COLO829 (cell line): ENCODE measurements at regions not wholly inside any gene's neighbourhood (a gene's known extent, or its start where the extent isn't known, plus 50 kb on each side); places are given as distances from the start of the nearest gene placed in this dataset.
"Not testable (repeated sequence)": the region's sequence is repeated elsewhere in the genome, so short reads cannot be mapped to it uniquely, and the experiment has no call there.

ENCODE experiments used
- DNase-seq: peaks from one replicate; pipeline ENCODE4 v3.0.0; 2012; ENCODE audit warnings: low spot score

DNA sequence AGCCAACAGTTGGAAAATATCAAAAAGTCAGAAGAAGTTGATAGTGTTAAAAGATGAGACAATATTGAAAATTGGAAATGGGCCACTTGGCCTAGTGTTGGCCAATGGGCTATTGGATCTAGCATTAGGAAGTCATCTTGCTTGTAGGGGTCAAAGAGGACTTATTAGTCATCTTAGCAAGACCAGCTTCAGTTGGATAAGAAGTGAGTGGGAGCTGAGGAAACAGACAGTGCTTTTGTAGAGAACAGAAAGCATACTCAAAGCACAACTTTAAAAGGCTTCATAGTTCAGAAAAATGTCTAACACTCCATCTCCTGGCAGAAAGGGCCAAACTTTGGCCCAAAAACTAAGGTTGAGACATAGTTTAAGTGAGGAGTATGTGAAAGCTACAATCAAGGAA is 139.9 kb upstream of the PKN2 start:
- DNase-seq, result peak; percentile 2

DNA sequence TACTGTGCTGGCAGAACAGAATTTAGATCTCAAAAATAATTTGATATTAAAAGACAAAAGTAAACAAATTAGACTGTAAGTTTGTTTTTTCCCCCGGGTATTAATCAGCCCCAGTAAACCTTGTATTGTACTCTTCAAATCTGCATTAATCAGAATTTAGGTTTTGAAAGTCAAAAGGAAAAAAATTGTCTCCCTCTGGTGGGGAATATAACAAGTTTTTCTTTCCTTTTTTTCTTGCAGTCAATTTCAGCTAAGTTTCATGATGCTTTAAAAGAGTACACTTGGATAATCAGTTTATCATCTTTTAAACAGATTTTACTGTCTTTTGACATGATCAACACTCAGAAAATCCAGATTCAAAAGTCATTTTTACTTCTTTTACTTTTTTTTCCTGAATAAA is 134.5 kb upstream of the PKN2 start:
- peak; percentile 2 for DNase-seq

DNA sequence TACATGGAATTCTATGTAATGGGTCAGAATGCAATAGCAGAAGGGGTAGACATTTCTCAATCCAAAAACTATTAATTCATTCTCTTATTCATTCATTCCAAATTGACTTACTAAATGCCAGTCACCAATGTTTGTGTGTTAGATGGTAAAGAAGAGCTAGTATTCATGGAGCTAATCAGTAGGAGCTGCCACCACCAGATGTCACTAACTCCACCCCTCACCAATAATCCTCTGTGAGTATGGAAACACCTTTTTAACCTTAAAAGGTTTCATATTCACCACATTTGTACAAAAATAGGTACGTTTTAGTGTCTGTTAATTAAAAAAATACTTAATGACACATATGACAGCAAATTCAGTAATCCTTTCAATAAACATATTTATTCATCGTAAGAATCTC is 131.8 kb upstream of the PKN2 start:
- DNase-seq, result no peak

DNA sequence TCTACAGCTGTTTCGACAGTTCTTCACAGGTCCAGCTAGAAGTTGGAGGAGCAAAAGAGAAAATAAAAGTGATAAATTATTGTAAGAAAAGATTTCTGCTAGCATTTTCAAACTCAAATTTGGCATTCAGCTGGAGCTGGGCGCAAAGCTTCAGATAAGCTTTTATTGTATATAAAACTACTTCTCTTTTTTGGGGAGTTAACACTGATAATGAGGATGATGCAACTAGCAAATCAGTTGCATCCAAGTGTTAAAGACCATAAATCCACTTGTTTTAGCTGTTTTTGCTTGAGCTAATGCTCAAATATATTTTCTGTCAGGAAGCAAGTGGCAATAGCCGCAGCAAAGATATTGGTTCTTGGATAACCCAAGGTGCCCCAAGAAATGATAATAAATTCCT is 127.1 kb upstream of the PKN2 start:
- no peak for DNase-seq

DNA sequence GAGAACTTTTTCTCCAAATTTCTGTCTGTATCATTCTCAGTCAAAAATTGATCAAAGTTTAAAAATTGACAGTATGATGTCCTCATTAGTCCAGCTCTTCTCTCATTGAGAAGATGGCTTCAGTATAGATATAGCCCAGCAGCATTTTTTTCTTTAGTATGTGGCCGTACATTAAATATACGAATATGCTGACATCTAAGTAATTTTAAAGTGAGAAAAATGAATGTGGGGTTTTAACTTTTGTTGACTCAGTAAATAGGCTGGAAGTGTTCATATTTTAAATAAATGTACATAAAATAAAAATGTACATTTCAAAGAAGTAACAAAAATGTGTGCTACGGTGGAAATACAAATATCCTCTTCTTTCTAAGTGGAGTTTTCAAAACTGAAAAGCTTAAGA is 123.5 kb upstream of the PKN2 start:
- no peak for DNase-seq

DNA sequence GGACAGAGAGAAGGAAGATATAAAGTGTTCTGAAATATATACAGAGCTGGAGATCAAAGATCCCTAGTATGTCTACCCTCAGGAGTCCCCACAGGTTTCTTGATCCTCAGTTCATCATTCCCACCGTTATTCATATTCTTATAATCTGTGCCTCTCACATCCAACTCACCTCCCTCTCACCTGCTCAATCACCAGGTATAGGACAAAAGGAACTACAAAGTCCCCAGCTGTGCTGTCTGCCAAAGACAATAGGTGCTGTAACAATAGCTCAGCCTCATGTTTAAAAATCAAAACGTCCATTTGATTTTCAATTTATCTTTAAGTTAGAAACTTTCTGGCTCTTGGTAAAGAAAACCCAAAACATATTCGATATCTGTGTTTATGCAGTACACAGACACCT is 121.1 kb upstream of the PKN2 start:
- no peak for DNase-seq

DNA sequence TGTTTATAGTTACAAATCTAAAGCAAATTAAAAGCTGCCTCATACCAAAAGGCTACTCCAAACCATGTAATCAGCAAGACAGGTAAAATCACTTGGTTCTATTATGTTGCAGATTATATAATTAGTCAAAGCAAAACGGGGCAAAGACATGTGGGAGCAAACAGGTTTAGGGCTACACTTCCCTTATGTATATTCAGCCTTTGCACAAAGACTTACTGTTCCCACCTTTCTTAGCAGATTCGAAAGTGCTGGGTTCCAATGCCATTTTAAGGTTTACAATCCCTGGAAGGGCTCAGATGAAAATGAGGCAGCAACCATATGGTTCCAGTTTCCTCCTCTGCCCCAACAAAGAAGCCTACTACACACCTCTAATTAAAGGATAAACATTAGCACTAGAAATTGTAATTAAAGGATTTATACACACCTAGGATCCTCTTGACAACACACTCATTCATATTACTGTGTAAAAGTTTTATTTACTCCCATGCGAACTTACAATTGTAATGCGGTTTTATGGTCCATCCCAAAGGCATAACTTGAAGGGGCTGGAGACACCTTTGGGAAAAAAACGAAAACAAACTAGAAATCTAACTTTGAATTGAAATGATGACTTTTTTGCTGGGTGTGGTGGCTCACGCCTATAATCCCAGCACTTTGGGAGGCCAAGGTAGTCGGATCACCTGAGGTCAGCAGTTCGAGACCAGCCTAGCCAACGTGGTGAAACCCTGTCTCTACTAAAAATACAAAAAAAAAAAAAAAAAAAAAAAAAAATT is 117.3 kb upstream of the PKN2 start:
- no peak for DNase-seq

DNA sequence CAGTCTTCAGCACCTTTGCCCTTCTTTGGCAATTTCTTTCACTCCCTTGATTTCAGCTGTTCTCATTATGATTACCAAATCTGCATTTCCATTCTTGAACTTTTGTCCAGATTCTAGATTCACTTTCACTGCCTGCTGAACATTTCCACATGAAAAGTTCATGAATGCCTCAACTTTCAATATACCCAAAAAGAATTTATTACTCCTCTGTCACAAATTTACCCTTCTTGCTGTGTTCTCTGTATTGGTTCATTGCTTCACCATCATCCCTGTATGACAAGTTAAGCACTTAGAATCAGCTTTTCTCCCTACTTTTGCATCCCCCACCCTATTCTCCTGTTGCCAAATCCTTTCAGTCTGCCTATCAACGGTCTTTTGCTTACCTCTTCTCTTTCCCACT is 112.6 kb upstream of the PKN2 start:
- DNase-seq, result no peak

DNA sequence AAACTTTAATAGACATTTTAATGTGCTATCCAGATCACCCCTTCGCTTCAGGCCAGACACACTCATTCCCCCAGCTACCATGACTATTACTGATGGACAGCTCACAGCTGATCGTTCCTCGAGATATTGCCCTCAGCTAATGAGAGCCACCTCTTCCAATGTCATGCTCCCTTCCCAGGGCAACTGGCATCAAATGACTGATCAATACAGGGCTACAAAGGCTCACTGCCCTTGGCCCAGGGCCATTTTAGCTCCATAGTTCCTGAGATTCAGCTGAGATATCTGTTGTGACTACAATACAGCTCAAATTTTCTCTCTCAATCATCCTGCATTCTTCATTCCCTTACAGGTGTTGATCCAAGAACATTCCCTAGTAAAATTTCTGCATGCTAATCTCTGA is 104.5 kb upstream of the PKN2 start:
- DNase-seq, result no peak

DNA sequence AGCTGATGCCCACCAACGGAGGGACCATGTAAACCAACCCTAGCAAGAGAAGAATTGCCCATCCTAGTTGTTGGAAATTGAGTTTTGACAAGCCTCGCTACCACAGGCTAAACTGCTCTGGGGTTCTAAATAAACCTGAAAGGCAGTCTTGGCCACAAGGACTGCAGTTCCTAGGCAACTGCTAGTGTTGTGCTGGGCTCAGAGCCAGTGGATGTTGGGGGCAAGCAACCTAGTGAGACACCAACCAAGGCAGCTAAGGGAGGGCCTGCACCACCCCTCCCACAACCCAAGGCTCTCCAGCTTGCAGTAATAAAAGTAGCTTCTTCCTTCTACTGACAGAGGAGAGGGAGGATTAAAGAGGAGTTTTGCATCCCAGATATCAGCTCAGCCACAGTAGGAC is 102.4 kb upstream of the PKN2 start:
- no peak for DNase-seq

DNA sequence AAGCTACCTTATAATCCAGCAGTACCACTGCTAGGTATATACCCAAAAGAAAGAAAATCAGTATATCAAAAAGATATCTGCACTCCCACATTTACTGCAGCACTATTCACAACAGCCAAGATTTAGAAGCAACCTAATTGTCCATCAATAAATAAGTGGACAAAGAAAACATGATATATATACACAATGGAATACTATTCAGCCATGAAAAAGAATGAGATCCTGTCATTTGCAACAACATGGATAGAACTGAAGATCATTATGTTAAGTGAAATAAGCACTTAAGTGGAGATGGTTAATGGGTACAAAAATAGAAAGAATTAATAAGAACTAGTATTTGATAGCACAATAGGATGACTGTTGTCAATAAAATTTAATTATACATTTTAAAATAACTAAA is 90.7 kb upstream of the PKN2 start:
- no peak for DNase-seq

DNA sequence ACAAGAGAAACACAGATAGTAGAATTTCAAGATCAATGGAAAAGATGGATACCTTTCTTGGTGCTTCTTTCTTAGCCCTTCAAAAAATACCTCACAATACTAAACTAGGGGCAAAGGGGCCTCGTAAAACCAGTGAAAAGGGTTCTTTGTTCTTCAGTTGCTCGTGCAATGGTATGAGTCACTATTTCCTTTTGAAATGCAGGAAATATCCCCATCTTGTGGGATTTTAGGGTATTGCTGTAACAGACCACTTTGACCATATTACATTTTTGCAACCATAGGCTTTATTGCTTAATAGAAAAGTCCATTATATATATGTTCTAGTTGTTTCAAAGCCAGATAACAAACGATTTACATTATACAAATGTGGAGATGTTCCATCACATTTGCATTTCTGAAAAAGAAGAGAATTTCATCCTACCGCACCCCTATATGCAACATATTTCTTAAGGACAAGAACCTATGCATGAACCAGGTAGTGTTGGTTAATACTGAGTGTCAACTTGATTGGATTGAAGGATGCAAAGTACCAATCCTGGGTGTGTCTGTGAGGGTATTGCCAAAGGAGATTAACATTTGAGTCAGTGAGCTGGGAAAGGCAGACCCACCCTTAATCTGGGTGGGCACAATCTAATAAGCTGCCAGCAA is 88.6 kb upstream of the PKN2 start:
- DNase-seq, result peak; percentile 34

DNA sequence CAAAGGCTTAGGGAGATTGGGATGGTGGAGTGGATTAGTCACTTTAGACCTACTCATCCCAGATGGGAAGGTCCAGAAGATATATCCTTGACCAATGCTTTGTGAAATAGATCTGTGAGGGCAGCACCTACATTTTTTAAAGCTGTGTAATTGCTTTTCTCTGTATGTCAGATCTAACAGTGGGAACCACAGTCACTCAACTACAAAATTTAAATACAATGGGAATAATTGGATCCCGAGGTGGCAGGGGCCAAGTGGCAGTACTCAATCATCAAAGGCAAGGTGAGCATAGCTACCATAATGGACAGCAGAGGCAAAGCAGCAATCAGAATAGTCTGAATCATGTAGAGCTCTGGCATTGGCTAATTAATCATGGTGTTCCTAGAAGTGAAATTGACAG is 86.1 kb upstream of the PKN2 start:
- not testable (repeated sequence) for DNase-seq

DNA sequence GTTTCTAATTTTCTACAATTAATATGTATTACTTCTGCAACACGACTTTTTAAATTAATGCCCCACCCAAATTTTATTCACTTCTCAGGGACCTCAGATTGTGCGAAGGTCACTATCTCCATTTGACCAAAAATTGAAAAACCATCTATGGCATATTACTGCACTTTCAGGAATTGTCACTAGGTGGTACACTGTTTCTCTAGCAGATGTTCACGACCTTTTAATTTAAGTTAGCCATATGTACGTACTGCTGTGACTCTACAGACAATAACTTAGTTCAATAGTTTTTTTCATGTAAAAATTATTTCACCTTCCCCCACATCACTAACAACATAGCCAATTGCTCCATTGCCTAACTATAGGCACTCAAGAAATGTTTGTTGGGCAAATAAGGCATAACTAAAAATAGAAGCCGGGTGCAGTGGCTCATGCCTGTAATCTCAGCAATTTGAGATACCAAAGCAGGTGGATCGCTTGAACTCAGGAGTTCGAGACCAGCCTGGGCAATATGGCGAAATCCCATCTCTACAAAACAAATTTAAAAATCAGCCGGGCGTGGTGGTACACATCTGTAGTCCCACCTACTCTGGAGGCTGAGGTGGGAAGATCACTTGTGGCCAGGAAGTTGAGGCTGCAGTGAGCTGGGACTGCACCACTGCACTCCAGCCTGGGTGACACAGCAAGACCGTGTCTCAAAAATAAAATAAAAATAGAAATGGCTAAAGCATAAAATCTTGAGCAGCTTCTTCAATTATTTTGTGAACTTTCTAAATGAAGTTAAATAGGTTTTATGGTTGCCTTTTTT is 75.7 kb upstream of the PKN2 start:
- DNase-seq, result peak; percentile 22

DNA sequence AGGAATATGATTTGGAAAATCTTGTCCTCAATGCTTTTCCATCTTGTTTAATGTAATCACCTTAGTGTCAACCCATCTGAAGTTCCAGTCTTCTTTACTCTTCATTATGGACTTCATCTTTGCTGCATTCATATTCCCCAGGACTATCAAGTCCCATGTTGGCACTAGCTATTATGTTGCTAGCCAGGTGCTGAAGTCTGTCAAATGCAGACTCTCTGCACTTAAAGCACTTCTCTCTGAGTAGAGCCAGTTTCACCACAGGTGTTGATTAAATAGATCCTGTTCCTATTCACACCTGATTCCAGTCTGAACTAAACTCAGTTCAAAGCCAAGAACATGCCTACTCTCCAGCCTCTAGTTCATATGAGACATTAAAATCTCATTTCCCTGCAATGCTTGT is 75.0 kb upstream of the PKN2 start:
- no peak for DNase-seq

DNA sequence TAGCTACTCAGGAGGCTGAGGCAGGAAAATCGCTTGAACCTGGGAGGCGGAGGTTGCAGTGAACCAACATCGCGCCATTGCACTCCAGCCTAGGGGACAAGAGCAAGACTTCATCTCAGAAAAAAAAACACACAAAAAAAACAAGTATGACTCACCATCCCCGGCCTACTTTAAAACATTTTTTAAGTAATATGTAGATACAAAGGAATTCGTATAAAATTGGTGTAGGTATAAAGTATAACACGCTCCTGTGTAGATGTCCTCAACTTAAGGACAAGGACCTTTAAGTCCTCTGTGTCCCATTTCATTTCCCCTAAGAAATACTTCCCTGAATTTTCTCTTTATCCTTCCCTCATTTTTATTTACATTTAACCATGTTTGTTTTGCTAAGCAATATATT is 73.4 kb upstream of the PKN2 start:
- no peak for DNase-seq

DNA sequence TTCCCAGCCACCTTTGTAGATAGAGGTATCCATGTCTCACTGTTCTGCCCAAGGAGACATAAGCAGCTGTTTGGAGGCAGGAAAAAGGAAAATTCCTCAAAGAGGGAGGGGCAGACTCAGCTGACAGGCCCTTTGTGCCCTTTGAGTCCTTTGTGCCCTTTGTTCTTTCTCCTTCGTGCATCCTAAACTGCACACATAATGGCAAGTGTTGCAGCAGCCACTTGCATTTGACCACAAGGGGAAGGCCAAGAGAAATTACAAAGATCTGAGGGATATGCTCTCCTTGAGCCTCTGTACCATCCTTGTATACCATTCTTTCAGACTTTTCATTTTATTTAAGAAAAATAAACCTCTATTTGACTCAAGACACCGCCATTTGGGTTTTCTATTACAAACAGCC is 71.8 kb upstream of the PKN2 start:
- DNase-seq, result no peak

DNA sequence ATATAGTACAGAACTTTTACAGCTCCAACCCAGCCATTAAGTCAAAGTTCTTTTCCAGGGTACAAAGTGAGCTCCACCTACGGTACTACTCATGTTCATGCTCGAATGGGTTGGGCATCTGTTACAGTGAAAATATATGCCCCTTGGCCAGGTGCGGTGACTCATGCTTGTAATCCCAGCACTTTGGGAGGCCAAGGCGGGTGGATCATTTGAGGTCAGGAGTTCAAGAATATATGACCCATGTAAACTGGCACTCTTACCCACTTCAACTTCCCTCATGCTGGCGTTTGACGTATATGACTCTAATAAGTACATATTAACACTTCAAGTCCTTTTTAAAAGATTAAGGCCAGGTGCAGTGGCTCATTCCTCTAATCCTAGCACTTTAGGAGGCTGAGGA is 71.3 kb upstream of the PKN2 start:
- DNase-seq, result no peak

DNA sequence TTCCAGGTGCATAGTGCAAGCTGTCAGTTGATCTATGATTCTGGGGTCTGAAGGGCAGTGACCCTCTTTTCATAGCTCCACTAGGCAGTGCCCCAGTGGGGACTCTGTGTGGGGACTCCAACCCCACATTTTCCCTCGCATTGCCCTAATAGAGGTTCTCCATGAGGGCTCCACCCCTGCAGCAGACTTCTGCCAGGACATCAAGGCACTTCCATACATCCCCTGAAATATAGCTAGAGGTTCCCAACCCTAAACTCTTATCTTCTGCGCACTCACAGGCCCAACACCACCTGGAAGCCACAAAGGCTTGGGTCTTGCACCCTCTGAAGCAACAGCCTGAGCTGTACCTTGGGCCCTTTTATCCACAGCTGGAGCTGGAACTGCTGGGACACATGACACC is 65.7 kb upstream of the PKN2 start:
- DNase-seq, result no peak

DNA sequence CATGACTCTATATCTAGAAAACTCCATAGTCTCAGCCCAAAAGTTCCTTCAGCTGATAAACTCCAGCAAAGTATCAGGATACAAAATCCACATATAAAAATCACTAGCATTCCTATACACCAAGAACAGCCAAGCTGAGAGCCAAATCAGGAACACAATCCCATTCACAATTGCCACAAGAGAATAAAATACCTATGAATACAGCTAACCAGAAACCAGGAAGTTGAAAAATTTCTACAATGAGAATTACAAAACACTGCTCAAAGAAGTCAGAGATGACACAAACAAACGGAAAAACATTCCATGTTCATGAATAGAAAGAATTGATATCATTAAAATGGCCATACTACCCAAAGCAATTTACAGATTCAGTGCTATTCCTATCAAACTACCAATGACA is 61.0 kb upstream of the PKN2 start:
- DNase-seq, result not testable (repeated sequence)
